HG03064 (cell line): ENCODE measurements at regions not wholly inside any gene's neighbourhood (a gene's known extent, or its start where the extent isn't known, plus 50 kb on each side); places are given as distances from the start of the nearest gene placed in this dataset.
"Not testable (repeated sequence)": the region's sequence is repeated elsewhere in the genome, so short reads cannot be mapped to it uniquely, and the experiment has no call there.

Experiments used
- ATAC-seq: cut with Tn5 transposase; IDR thresholded peaks from one replicate; pipeline ENCODE4 v1.9.1; 2021; ENCODE audit warnings: low read depth; ENCODE audit not compliant: unreplicated experiment

DNA sequence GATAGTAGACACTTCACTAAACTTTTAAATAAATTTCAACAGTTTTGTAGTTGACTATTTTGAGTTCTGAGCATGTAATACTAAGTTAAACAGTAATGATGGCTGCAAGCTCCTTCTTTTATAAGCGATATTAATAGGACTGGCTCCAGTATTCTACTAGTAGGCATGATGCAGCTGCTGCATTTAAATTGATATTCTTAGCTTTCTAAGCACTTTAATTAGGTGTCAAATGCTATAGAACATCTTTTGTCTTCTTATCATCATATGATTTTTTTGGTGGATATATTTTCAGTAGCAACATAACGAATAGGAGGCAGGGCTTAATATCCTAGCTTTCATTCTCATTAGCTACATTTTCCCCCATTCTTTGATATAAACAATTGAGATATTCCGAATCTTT is 141.1 kb downstream of the FBXO4 start:
- no peak for ATAC-seq

DNA sequence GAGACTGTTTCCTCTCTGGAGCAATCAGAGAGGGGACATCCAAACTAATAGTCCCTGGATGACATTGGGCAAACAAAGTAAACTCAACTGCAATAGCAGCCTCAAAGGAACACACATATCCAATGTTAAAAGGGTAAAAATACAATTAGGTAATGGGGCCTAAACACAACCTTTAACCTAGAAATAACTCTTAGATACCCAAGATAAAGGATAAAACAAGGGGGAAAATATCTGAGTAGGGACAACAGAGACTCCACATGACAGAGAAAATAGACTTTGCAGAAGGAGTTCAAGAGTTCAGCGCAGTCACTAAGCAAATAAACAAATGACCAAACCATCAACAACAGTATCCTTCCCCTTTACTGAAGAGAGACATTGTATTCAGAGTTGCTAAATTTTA is 149.3 kb downstream of the FBXO4 start:
- ATAC-seq, result no peak

DNA sequence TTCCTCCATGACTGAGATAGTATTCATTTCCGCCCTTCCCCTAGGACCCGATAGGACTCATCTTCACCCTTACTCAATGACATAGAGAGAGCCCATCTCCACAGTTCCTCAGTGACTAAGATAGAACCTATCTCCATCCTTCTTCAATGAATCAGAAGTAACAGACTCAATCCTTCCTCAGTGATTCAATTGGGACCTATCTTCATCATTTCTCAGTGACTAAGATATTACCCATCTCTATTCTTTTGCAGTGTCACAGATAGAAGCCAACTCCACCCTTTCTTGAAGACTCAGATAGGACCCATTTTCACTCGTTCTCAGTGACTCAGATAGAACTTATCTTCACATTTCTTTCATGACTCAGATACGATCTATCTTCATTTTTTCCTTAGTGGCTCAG is 164.6 kb downstream of the FBXO4 start:
- ATAC-seq, result no peak

DNA sequence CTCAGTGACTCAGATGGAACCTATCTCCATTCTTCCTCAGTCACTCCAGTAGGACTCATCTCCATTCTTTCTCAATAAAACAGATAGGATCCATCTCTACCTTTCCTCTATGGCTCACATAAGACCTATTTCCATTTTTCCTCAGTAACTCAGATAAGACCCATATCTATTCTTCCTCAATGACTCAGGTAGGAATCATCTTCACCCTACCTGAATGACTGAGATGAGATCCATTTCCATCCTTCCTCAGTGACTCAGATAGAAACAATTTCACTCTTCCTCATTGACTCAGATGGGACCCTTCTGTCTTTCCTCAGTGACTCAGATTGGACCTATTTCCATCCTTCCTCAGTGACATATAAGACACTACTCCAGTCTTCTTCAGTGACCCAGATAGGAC is 165.1 kb downstream of the FBXO4 start:
- ATAC-seq, result no peak

DNA sequence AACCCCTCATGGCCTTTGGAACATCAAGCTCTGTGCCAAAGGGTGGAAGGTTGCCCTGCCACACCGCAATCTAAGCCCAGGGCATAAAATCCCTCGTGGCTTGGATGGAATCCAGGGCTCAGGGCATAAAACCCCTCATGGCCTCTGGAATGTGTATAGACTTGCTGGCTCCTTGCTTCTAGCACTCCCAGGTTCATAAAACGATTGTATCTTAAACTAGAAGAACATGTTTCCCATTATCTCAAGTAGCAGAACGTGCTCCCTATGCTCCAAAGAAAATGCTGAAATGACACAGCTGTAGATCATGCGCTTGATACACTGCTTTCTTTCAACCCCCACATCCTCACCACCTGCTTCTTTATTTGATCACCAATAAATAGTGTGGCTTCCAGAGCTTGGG is 174.8 kb downstream of the FBXO4 start:
- ATAC-seq, result not testable (repeated sequence)

DNA sequence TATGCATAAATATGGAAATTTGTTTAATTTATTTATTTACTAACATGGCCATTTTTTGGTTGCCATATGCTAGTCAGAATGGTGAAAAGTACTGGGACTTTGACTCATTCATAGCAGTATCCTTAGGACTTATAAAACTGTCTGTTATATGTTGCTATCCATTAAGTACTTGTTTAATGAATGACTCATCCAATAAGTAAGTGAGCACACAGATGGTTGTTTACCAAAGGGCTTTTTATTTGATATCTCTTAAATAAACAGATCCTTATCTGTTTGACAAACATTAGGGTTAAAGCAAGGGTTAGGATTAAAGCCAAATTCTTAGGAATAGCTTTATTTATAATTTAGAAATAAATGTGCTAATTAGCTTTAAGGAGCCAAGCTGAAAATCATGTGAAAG is 183.4 kb downstream of the FBXO4 start:
- no peak for ATAC-seq

DNA sequence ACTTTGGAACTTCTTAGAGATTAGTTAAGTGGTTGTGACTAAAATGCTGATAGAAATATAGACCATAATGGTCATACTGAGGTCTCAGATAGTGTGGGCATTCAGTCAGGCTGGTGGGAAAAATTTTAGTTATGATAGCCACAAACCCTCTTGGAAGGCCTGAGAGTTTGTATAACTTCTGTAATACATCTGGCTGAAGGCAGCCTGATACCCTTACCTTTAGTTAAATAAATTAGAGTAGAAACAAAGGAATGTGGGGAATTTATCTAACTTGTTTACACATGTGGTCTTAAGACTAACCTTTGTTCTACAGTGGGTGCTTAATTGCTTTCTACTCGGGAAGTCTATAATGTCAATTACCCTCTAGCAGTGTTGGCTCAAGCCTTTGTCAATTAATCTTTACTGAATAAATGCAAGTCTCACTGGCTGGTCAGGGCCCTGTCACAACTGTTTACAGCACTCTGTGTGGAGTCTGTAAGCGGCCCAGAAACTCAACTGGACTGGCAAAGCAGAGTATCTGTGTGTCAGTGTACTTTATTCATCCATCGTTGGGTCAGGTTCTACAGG is 184.0 kb downstream of the FBXO4 start:
- no peak for ATAC-seq

DNA sequence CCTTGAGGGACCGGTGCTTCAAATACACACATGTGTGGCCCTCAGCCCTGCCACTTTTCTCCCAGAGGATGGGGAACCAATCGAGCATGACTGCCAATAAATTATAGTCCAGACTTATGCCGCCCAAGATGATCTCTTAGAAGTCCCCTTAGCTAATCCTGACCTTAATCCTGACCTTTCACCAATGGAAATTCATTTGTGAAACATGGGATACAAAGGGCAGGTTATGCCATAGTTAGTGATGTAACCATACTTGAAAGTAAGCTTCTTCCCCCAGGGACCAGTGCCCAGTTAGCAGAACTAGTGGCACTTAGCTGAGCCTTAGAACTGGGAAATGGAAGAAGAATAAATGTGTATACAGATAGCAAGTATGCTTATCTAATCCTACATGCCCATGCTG is 190.6 kb downstream of the FBXO4 start:
- not testable (repeated sequence) for ATAC-seq

DNA sequence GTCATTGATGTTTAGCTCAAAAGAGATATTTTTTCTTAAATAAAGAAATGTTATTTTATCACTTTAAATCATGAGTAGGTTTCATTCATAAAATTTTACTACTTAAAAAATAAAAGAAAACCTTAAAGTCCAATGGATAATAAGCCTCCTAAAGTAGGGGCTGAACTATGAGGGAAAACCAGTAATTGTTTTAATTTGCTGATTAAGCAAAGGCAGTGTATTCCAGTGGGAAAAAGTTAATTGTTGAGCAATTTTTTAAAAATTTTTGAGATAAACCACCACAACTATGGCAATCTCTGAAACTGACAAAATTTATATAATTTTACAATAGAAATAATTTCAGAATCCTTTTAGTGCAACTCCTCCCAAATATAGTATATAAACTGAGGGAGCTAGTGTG is 195.0 kb downstream of the FBXO4 start:
- no peak for ATAC-seq

DNA sequence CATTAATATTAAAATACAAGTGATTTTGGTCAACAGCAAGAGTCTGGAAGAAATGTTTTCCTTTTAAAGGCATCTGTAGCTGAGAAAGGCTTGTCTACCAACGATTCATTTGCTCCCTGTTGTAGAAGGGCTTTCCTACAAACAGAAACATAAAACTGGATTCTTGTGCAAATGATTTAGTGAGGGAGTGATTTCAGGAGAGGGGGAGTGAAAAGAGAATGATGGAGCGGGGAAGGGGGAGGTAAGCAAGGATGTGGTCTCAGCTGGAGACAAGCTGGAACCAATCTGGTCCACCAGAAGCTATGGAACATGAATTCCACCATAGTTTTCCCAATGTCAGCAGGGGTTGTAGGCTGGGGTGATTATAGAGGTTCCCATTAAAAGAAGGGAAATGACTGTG is 196.3 kb downstream of the FBXO4 start:
- no peak for ATAC-seq

DNA sequence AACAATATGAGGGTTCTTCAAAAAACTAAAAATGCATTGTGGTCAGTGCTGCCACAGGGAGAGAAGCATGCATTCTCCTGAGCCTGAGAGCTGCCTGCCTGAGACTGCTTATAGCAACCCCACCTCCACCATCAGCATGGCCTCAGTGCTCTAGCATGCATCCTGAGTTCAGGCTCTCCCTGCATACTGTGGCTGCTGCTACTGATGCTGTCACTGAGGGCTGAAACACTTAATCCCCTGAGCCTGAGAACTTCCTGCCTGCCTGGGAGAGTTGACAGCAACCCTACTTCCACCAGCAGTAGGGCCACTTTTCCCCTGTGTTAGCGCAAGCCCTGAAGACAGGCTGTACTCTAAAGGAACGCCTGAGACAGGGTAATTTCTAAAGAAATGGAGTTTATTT is 206.0 kb downstream of the FBXO4 start:
- ATAC-seq, result no peak

DNA sequence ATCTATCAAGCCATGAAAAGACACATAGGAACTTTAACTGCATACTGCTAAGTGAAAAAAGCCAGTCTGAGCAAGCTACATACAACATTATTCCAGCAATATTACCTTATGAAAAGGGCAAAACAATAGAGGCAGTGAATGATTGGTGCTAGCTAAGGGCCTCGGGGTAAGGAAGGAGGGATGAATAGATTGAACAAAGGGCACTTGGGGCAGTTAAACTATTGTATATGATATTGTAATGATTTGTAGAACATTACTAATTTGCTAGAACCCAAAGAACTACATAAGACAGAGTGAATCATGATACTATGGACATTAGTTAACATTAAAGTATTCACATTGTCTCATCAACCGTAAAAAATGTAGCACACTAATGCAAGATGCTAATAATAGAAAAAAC is 218.3 kb downstream of the FBXO4 start:
- ATAC-seq, result no peak

DNA sequence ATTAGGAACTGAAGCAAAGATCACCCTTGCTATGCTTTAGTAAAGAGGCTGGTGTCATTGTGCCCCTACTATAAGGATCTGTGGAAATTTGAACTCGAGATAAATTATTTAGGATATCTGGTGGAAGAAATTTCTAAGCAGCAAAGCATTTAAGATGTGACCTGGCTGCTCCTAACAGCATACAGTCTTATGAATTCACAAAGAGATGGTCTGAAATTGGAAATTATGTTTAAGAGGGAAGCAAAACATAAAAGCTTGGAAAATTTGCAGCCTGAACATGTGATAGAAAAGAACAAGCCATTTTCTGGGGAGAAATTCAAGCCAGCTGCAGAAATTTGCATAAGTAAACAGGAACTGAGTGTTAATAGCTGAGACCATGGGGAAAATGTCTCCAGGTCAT is 223.7 kb downstream of the FBXO4 start:
- no peak for ATAC-seq

DNA sequence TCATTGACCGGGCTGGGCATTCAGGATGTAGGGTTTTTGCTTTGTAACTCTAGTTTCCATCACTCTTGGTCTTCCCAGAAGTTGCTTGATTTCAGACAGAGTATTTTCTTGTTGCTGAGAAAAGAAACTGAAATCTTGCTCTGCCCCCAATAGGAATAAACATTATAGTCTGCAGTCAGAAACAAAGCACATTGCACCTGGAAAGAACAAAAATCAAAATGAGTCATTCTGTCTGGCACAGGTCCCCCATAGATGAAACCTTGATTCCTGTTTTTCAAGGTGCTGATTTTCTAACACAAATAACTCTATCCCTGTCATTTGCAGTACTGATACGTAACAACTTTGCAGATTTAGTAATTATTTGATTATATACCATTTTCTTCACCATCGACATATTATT is 232.1 kb downstream of the FBXO4 start:
- ATAC-seq, result no peak

DNA sequence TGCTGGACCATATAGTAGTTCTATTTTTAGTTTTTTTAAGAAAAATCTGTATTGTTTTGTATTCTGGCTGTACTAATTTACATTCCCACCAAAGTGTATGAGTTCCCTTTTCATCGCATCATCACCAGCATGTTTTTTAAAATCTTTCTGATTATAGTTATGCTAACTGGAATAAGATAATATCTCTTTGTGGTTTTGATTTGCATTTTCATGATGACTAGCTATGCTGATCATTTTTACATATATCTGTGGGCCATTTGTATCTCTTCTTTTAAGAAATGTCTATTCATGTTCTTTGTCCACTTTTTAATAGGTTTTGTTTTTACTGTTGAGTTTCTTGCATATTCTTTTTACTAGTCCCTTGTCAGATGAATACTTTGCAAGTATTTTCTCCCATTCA is 238.0 kb downstream of the FBXO4 start:
- no peak for ATAC-seq

DNA sequence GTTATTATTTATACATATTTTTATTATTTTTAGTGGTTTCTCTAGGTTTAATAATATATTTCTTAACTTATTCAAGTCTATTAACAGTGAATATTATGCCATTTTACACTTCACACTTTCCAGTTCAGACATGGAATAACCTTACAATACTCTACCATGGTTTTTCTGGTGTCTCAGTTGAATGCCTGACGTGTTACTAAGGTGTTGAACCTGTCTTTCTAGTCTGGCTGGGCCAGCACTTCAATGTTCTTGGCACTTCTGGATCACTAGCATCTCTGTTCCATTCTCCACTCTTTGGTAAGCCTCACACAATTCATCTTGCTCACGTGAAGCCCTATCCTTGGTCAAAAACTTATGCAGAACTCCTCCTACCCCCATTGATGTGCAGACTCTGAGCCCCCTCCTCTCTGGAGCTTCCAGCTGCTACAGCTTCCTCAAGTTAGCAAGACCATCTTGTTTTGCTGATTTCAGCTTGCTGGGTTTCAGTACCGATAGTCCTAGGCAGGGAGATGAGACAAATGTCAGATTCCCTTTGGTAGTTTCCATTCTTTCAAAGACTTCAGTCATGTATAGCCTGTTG is 243.1 kb downstream of the FBXO4 start:
- ATAC-seq, result no peak

DNA sequence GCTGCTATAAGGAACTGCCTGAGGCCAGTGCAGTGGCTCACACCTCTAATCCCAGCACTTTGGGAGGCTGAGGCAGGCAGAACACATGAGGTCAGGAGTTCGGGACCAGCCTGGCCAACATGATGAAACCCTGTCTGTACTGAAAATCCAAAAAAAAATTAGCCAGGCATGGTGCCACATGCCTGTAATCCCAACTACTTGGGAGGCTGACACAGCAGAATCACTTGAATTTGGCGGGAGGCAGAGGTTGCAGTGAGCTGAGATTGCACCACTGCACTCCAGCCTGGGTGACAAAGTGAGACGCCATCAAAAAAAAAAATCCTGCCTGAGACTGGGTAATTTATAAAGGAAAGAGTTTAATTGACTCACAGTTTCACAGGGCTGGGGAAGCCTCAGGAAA is 247.1 kb upstream of the GHR start:
- not testable (repeated sequence) for ATAC-seq

DNA sequence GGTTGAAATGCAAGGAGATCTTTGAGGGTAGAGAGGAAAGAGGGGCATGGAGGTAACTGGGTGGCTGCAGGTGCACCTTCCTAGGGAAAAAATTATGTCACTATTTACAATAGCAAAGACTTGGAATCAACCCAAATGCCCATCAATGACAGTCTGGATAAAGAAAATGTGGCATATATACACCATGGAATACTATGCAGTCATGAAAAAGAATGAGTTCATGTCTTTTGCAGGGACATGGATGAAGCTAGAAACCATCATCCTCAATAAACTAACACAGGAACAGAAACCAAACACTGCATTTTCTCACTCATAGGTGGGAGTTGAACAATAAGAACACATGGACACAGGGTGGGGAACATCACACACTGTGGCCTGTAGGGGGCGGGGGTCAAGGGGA is 243.4 kb upstream of the GHR start:
- not testable (repeated sequence) for ATAC-seq

DNA sequence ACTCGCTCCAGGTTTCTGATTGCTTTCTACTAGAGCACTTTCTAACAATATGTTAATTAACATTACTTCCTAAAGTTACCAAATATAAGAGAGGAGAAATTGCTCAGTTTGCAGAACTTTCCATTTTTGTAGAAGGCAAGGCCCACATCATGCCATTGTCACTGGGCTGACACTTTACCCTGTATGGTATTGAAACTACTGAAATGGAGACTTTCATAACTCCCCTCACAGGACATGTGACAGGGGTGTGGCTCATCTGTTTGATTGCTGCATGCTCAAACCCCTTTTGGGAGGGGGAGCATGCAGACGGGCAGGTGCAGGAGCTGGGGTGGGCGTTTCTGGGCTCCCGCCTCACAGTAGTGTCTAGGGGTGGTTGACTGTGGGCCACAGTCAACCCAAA is 206.3 kb upstream of the GHR start:
- ATAC-seq, result no peak

DNA sequence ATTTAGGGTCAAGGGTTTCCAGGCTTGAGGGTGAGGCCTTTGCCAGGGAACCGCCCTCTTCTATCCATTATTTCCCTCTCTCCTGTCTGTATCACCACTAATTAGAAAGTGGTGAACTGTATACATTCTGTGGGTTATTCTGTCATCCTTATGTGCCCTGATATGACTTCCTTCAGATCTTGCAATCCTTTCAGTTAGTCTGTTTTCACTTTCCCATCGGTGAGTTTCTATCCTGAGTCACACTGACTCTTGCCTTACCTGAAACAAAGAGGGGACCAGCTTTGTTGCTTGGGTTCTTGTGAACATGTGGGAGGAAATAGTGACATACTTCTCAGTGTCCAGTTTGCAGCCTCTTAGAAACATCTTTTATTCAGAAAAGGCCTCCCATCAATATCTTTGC is 205.4 kb upstream of the GHR start:
- no peak for ATAC-seq

DNA sequence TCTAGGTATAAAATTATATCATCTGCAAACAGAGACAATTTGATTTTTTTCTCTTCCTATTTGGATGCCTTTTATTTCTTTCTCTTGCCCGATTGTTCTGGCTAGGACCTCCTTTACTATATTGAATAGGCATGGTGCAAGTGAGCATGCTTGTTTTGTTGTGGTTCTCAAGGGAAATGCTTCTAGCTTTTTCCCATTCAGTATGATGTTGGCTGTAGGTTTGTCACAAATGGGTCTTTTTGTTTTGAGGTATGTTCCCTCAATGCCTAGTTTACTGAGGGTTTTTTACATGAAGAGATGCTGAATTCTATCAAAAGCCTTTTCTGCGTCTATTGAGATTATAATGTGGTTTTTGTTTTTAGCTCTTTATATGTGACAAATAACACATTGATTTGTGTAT is 198.2 kb upstream of the GHR start:
- ATAC-seq, result no peak

DNA sequence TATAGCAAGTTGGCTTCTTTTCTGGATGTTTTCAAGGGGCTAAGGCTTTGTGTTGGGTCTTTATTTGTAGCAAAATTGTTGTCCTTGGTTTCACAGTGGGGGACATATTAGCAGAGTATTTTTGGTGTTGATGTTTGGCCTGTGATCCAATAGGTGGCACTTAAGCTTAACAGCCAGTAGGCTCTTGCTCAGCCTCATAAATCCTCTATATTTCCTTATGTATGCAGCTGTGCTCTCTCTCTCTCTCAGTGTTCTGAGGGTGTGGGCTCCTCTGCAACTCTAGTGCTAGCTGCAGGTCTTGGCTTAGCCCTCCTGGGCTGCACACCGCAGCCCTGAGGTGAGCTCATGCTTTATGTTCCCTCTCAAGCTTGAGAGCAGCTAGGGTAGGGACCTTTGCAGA is 195.0 kb upstream of the GHR start:
- ATAC-seq, result no peak

DNA sequence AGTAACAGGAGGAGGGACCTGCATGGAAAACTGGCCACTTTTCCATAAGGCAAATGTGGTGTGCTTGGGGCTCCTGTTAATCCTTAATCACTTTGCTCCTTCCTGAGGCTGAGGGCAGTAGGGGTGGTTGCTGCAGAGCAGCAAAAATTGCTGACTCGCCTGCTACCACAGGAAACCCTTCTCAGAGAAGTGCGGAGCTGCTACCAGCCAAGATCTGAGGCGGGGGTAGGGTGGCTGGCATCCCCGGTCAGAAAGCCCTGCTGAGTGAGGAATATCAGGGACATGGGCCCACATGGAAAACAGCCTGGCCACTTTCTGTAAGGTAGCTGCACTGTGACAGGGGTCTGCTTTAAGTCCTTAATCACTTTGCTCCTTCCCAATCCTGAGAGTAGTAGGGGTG is 192.4 kb upstream of the GHR start:
- no peak for ATAC-seq
